Erythroblast (primary cell): ENCODE measurements at regions not wholly inside any gene's neighbourhood (a gene's known extent, or its start where the extent isn't known, plus 50 kb on each side); places are given as distances from the start of the nearest gene placed in this dataset.

Source experiments
- GATA1 ChIP-seq: IDR thresholded peaks from 2 replicates; pipeline ENCODE4 v1.6.1; 2011; ENCODE audit warnings: low read depth, mild to moderate bottlenecking, control low read depth, low read length, moderate library complexity
- POLR2A ChIP-seq: IDR thresholded peaks from 2 replicates; pipeline ENCODE4 v1.6.1; 2011; ENCODE audit warnings: mild to moderate bottlenecking, low read length

GRCh38 chr6:76677017-76677416 is 604.6 kb upstream of the IMPG1 start:
- TF ChIP-seq POLR2A (no peak), GATA1 (no peak)
